Neural progenitor cell (in vitro differentiated cells): ENCODE measurements at regions not wholly inside any gene's neighbourhood (a gene's known extent, or its start where the extent isn't known, plus 50 kb on each side); places are given as distances from the start of the nearest gene placed in this dataset.

Experiments used
- CTCF ChIP-seq: fragments of 200-600 bp; sonication (generic); IDR thresholded peaks from 2 replicates; pipeline ENCODE4 v1.5.1; 2017; ENCODE audit warnings: antibody characterized with exemption, mild to moderate bottlenecking
- EZH2 ChIP-seq: fragments of 200-600 bp; sonication (generic); IDR thresholded peaks from 2 replicates; pipeline ENCODE4 v1.6.1; 2017; ENCODE audit warnings: antibody characterized with exemption, mild to moderate bottlenecking, moderate library complexity
- EZH2phosphoT487 ChIP-seq: fragments of 200-600 bp; sonication (generic); IDR thresholded peaks from 2 replicates; pipeline ENCODE4 v1.6.1; 2017; ENCODE audit warnings: antibody characterized with exemption

- TF ChIP-seq CTCF (no peak), EZH2phosphoT487 (no peak), EZH2 (no peak)
These were observed 333.3 kb upstream of the THBS1 start for GRCh38 chr15:39247574-39247973.
